GM23338 (cell line): ENCODE measurements at regions not wholly inside any gene's neighbourhood (a gene's known extent, or its start where the extent isn't known, plus 50 kb on each side); places are given as distances from the start of the nearest gene placed in this dataset.

Source experiments
- ATAC-seq: fragments of 200-7000 bp; cut with Tn5 transposase; 3 replicates; pipeline ENCODE4 v1.9.1; 2020
- DNase-seq: peaks from one replicate; pipeline ENCODE4 v3.0.0-alpha.2; 2015; ENCODE audit warnings: low spot score
- H2AFZ ChIP-seq: fragments of 200-600 bp; sonication (generic); 2 replicates; pipeline ENCODE4 v1.8.0; 2016; ENCODE audit warnings: antibody characterized with exemption, mild to moderate bottlenecking, moderate library complexity
- H3F3A ChIP-seq: fragments of 200-600 bp; sonication (generic); replicated peaks from 2 replicates; pipeline ENCODE4 v1.8.0; 2017; ENCODE audit warnings: antibody characterized with exemption, mixed run types, low read depth
- H3K27ac ChIP-seq: fragments of 200-600 bp; sonication (generic); 2 replicates; pipeline ENCODE4 v1.6.1; 2016; ENCODE audit warnings: low read depth
- H3K27me3 ChIP-seq: fragments of 200-600 bp; sonication (generic); 2 replicates; pipeline ENCODE4 v1.8.0; 2016; ENCODE audit warnings: mild to moderate bottlenecking, mixed run types, moderate library complexity; ENCODE audit not compliant: insufficient read depth
- H3K36me3 ChIP-seq: fragments of 200-600 bp; sonication (generic); 2 replicates; pipeline ENCODE4 v1.8.0; 2016; ENCODE audit warnings: mild to moderate bottlenecking; ENCODE audit not compliant: insufficient read depth
- H3K4me1 ChIP-seq: fragments of 200-600 bp; sonication (generic); 2 replicates; pipeline ENCODE4 v1.8.0; 2016; ENCODE audit warnings: mild to moderate bottlenecking, moderate library complexity; ENCODE audit not compliant: insufficient read depth
- H3K4me2 ChIP-seq: fragments of 200-600 bp; sonication (generic); 2 replicates; pipeline ENCODE4 v1.7.1; 2017; ENCODE audit warnings: mixed run types
- H3K4me3 ChIP-seq: fragments of 200-600 bp; sonication (generic); 2 replicates; pipeline ENCODE4 v1.6.1; 2016; ENCODE audit warnings: mixed run types
- H3K79me2 ChIP-seq: fragments of 200-600 bp; sonication (generic); replicated peaks from 2 replicates; pipeline ENCODE4 v1.8.0; 2017; ENCODE audit warnings: mild to moderate bottlenecking; ENCODE audit not compliant: insufficient read depth
- H3K9me2 ChIP-seq: fragments of 200-600 bp; sonication (generic); 2 replicates; pipeline ENCODE4 v1.8.0; 2017; ENCODE audit not compliant: insufficient read depth
- H4K20me1 ChIP-seq: fragments of 200-600 bp; sonication (generic); replicated peaks from 2 replicates; pipeline ENCODE4 v1.8.0; 2017; ENCODE audit warnings: mild to moderate bottlenecking; ENCODE audit not compliant: insufficient read depth
- H3K27ac Mint-ChIP-seq: 2 replicates; pipeline ENCODE4 v1.8.0; 2020; ENCODE audit warnings: inconsistent platforms, mild to moderate bottlenecking, moderate library complexity, mixed read lengths
- H3K27me3 Mint-ChIP-seq: 3 replicates; pipeline ENCODE4 v1.8.0; 2022; ENCODE audit warnings: low read depth, mild to moderate bottlenecking, moderate library complexity, mixed read lengths, inconsistent platforms; ENCODE audit not compliant: insufficient read depth, poor library complexity
- H3K36me3 Mint-ChIP-seq: 3 replicates; pipeline ENCODE4 v1.8.0; 2021; ENCODE audit warnings: low read depth, mild to moderate bottlenecking, inconsistent platforms, moderate library complexity, mixed read lengths
- H3K4me1 Mint-ChIP-seq: 3 replicates; pipeline ENCODE4 v1.8.0; 2020; ENCODE audit warnings: mild to moderate bottlenecking, inconsistent platforms, mixed read lengths
- H3K4me3 Mint-ChIP-seq: 3 replicates; pipeline ENCODE4 v1.8.0; 2021; ENCODE audit warnings: moderate library complexity, mild to moderate bottlenecking, inconsistent platforms, mixed read lengths
- H3K9me3 Mint-ChIP-seq: 3 replicates; pipeline ENCODE4 v1.8.0; 2020; ENCODE audit warnings: moderate library complexity, mild to moderate bottlenecking, inconsistent platforms, mixed read lengths
- CREB1 ChIP-seq: fragments of 250-450 bp; sonication (Bioruptor Pico); IDR thresholded peaks from 2 replicates; pipeline ENCODE4 v1.5.0; 2020; ENCODE audit warnings: low read depth, mild to moderate bottlenecking, moderate library complexity
- EZH2 ChIP-seq: fragments of 200-600 bp; sonication (generic); IDR thresholded peaks from one replicate; pipeline ENCODE4 v1.8.0; 2017; ENCODE audit warnings: antibody characterized with exemption, mild to moderate bottlenecking, low read depth; ENCODE audit not compliant: unreplicated experiment
- EZH2phosphoT487 ChIP-seq: fragments of 200-600 bp; sonication (generic); IDR thresholded peaks from one replicate; pipeline ENCODE4 v1.8.1; 2018; ENCODE audit warnings: antibody characterized with exemption; ENCODE audit not compliant: unreplicated experiment
- JUNB ChIP-seq: IDR thresholded peaks from one replicate; pipeline ENCODE4 v1.6.1; 2016; ENCODE audit warnings: antibody characterized with exemption; ENCODE audit not compliant: unreplicated experiment
- NANOG ChIP-seq: IDR thresholded peaks from 2 replicates; pipeline ENCODE4 v1.6.1; 2016; ENCODE audit warnings: antibody characterized with exemption, borderline replicate concordance
- POLR2AphosphoS5 ChIP-seq: IDR thresholded peaks from 2 replicates; pipeline ENCODE4 v1.6.1; 2016; ENCODE audit warnings: antibody characterized with exemption, low read depth
- STAT1 ChIP-seq: IDR thresholded peaks from one replicate; pipeline ENCODE4 v1.6.1; 2016; ENCODE audit warnings: antibody characterized with exemption; ENCODE audit not compliant: unreplicated experiment
- ZNF114 ChIP-seq: fragments of 250-450 bp; sonication (Bioruptor Pico); IDR thresholded peaks from 2 replicates; pipeline ENCODE4 v1.5.0; 2020; ENCODE audit warnings: mild to moderate bottlenecking, moderate library complexity
- ZNF331 ChIP-seq: fragments of 250-450 bp; sonication (Bioruptor Pico); IDR thresholded peaks from 2 replicates; pipeline ENCODE4 v1.5.0; 2020; ENCODE audit warnings: low read depth, mild to moderate bottlenecking, moderate library complexity
- TF ChIP-seq, protein P1 (sequence below): IDR thresholded peaks from 2 replicates; pipeline ENCODE4 v1.6.1; 2016; ENCODE audit warnings: antibody characterized with exemption
- TF ChIP-seq, protein P2 (sequence below), 2 experiments: fragments of 200-600 bp in 1 of 2; sonication (generic) in 1 of 2; conservative IDR thresholded peaks; 2 replicates each; pipeline versions ENCODE4 v1.5.1 to v1.6.1; 2016 to 2017; ENCODE audit warnings: antibody characterized with exemption in 2 of 2, low read depth in 2 of 2, mild to moderate bottlenecking in 2 of 2, moderate library complexity in 1 of 2
- TF ChIP-seq, protein P3 (sequence below): IDR thresholded peaks from one replicate; pipeline ENCODE4 v1.6.1; 2018; ENCODE audit warnings: antibody characterized with exemption; ENCODE audit not compliant: unreplicated experiment
- TF ChIP-seq, protein P4 (sequence below): fragments of 250-450 bp; sonication (Bioruptor Pico); IDR thresholded peaks from 2 replicates; pipeline ENCODE4 v1.5.0; 2020; ENCODE audit warnings: mild to moderate bottlenecking, moderate library complexity

DNA sequence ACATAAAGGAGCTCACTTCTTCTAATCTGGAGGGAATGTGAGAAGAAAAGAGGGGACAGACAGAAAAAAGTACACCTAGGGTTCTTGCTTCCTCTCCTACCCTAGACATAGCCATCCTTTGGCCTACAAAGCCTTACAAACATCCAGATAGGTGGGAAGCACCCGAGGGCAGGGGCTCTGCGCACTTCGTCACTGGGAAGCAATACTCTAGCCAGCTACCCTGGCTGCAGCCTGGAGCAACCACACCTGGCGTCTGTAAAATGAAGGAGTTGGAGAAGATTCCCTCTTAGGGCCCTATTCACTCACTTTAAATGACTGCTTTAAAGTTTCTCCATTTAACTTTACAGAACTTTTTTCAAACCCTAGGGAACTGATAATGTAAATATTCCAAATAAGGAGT is 65.7 kb upstream of the NOCT start:
- ATAC-seq (no peak), DNase-seq (no peak)
- Histone ChIP-seq H3K4me3 (no peak overlapping the region), H3F3A (no peaks in the 10 kb centered on the region), H3K4me2 (no peak overlapping the region), H3K27me3 (no peaks in the 10 kb centered on the region), H3K9me2 (peaks cover under 1% of the 10 kb centered on the region; the same call in 1 of the 2 replicates), H2AFZ (peak overlapping the region; percentile 78), H3K27ac (no peak overlapping the region), H3K79me2 (no peaks in the 10 kb centered on the region), H3K4me1 (no peaks in the 10 kb centered on the region), H3K36me3 (no peaks in the 10 kb centered on the region), H4K20me1 (no peaks in the 10 kb centered on the region)
- Mint-ChIP-seq H3K4me3 (no peak overlapping the region), H3K27me3 (no peaks in the 10 kb centered on the region), H3K9me3 (no peaks in the 10 kb centered on the region), H3K27ac (no peak overlapping the region), H3K36me3 (no peaks in the 10 kb centered on the region), H3K4me1 (no peaks in the 10 kb centered on the region)
- TF ChIP-seq JUNB, result no peak
- TF ChIP-seq, protein P1, sequence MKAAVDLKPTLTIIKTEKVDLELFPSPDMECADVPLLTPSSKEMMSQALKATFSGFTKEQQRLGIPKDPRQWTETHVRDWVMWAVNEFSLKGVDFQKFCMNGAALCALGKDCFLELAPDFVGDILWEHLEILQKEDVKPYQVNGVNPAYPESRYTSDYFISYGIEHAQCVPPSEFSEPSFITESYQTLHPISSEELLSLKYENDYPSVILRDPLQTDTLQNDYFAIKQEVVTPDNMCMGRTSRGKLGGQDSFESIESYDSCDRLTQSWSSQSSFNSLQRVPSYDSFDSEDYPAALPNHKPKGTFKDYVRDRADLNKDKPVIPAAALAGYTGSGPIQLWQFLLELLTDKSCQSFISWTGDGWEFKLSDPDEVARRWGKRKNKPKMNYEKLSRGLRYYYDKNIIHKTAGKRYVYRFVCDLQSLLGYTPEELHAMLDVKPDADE, result no peak
- TF ChIP-seq ZNF114 (CRISPR knock-in tag), result no peak
- no peak for TF ChIP-seq POLR2AphosphoS5
- no peak for TF ChIP-seq CREB1
- TF ChIP-seq, protein P2, sequence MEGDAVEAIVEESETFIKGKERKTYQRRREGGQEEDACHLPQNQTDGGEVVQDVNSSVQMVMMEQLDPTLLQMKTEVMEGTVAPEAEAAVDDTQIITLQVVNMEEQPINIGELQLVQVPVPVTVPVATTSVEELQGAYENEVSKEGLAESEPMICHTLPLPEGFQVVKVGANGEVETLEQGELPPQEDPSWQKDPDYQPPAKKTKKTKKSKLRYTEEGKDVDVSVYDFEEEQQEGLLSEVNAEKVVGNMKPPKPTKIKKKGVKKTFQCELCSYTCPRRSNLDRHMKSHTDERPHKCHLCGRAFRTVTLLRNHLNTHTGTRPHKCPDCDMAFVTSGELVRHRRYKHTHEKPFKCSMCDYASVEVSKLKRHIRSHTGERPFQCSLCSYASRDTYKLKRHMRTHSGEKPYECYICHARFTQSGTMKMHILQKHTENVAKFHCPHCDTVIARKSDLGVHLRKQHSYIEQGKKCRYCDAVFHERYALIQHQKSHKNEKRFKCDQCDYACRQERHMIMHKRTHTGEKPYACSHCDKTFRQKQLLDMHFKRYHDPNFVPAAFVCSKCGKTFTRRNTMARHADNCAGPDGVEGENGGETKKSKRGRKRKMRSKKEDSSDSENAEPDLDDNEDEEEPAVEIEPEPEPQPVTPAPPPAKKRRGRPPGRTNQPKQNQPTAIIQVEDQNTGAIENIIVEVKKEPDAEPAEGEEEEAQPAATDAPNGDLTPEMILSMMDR (conservative IDR thresholded peaks at IDR 0.05; ENCODE audit: low read depth in 2 of 2), result no peak
- no peak for TF ChIP-seq STAT1
- TF ChIP-seq NANOG, result no peak
- no peak for TF ChIP-seq ZNF331 (CRISPR knock-in tag)
- no peak for TF ChIP-seq EZH2phosphoT487
- TF ChIP-seq EZH2, result no peak
- TF ChIP-seq, protein P3, sequence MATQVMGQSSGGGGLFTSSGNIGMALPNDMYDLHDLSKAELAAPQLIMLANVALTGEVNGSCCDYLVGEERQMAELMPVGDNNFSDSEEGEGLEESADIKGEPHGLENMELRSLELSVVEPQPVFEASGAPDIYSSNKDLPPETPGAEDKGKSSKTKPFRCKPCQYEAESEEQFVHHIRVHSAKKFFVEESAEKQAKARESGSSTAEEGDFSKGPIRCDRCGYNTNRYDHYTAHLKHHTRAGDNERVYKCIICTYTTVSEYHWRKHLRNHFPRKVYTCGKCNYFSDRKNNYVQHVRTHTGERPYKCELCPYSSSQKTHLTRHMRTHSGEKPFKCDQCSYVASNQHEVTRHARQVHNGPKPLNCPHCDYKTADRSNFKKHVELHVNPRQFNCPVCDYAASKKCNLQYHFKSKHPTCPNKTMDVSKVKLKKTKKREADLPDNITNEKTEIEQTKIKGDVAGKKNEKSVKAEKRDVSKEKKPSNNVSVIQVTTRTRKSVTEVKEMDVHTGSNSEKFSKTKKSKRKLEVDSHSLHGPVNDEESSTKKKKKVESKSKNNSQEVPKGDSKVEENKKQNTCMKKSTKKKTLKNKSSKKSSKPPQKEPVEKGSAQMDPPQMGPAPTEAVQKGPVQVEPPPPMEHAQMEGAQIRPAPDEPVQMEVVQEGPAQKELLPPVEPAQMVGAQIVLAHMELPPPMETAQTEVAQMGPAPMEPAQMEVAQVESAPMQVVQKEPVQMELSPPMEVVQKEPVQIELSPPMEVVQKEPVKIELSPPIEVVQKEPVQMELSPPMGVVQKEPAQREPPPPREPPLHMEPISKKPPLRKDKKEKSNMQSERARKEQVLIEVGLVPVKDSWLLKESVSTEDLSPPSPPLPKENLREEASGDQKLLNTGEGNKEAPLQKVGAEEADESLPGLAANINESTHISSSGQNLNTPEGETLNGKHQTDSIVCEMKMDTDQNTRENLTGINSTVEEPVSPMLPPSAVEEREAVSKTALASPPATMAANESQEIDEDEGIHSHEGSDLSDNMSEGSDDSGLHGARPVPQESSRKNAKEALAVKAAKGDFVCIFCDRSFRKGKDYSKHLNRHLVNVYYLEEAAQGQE, result no peak
- TF ChIP-seq, protein P4, sequence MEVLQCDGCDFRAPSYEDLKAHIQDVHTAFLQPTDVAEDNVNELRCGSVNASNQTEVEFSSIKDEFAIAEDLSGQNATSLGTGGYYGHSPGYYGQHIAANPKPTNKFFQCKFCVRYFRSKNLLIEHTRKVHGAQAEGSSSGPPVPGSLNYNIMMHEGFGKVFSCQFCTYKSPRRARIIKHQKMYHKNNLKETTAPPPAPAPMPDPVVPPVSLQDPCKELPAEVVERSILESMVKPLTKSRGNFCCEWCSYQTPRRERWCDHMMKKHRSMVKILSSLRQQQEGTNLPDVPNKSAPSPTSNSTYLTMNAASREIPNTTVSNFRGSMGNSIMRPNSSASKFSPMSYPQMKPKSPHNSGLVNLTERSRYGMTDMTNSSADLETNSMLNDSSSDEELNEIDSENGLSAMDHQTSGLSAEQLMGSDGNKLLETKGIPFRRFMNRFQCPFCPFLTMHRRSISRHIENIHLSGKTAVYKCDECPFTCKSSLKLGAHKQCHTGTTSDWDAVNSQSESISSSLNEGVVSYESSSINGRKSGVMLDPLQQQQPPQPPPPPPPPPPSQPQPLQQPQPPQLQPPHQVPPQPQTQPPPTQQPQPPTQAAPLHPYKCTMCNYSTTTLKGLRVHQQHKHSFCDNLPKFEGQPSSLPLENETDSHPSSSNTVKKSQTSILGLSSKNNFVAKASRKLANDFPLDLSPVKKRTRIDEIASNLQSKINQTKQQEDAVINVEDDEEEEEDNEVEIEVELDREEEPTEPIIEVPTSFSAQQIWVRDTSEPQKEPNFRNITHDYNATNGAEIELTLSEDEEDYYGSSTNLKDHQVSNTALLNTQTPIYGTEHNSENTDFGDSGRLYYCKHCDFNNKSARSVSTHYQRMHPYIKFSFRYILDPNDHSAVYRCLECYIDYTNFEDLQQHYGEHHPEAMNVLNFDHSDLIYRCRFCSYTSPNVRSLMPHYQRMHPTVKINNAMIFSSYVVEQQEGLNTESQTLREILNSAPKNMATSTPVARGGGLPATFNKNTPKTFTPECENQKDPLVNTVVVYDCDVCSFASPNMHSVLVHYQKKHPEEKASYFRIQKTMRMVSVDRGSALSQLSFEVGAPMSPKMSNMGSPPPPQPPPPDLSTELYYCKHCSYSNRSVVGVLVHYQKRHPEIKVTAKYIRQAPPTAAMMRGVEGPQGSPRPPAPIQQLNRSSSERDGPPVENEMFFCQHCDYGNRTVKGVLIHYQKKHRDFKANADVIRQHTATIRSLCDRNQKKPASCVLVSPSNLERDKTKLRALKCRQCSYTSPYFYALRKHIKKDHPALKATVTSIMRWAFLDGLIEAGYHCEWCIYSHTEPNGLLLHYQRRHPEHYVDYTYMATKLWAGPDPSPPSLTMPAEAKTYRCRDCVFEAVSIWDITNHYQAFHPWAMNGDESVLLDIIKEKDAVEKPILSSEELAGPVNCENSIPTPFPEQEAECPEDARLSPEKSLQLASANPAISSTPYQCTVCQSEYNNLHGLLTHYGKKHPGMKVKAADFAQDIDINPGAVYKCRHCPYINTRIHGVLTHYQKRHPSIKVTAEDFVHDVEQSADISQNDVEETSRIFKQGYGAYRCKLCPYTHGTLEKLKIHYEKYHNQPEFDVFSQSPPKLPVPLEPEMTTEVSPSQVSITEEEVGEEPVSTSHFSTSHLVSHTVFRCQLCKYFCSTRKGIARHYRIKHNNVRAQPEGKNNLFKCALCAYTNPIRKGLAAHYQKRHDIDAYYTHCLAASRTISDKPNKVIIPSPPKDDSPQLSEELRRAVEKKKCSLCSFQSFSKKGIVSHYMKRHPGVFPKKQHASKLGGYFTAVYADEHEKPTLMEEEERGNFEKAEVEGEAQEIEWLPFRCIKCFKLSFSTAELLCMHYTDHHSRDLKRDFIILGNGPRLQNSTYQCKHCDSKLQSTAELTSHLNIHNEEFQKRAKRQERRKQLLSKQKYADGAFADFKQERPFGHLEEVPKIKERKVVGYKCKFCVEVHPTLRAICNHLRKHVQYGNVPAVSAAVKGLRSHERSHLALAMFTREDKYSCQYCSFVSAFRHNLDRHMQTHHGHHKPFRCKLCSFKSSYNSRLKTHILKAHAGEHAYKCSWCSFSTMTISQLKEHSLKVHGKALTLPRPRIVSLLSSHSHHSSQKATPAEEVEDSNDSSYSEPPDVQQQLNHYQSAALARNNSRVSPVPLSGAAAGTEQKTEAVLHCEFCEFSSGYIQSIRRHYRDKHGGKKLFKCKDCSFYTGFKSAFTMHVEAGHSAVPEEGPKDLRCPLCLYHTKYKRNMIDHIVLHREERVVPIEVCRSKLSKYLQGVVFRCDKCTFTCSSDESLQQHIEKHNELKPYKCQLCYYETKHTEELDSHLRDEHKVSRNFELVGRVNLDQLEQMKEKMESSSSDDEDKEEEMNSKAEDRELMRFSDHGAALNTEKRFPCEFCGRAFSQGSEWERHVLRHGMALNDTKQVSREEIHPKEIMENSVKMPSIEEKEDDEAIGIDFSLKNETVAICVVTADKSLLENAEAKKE (CRISPR knock-in tag), result no peak
